Ovary (tissue), 7 donors: ENCODE measurements at regions not wholly inside any gene's neighbourhood (a gene's known extent, or its start where the extent isn't known, plus 50 kb on each side); places are given as distances from the start of the nearest gene placed in this dataset.

Experiments used
- DNase-seq, 5 donors: peaks; one replicate each; pipeline ENCODE4 v3.0.0-alpha.2; 2019 to 2020
- H3K27ac ChIP-seq, 2 donors: fragments of 200-600 bp; one replicate each; pipeline versions ENCODE4 v1.5.1 to v1.8.0; 2019 to 2022
- H3K27me3 ChIP-seq: fragments of 200-600 bp; one replicate; pipeline ENCODE4 v1.8.0; 2022
- H3K36me3 ChIP-seq: fragments of 200-600 bp; sonication (generic); one replicate; pipeline ENCODE4 v1.5.1; 2019
- H3K4me1 ChIP-seq: one replicate; pipeline ENCODE4 v1.8.1; 2013; ENCODE audit warnings: mild to moderate bottlenecking, moderate library complexity; ENCODE audit not compliant: insufficient read depth
- H3K4me3 ChIP-seq: fragments of 200-600 bp; sonication (generic); one replicate; pipeline ENCODE4 v1.5.1; 2017
- H3K9me3 ChIP-seq, 2 donors: fragments of 200-600 bp in 1 of 2; sonication (generic) in 1 of 2; one replicate each; pipeline versions ENCODE4 v1.5.1 to v1.8.1; 2013 to 2019; ENCODE audit warnings: mild to moderate bottlenecking in 1 of 2, moderate library complexity in 1 of 2
- CTCF ChIP-seq, 3 donors: fragments of 450-650 bp in 2 of 3; fragments of 200-600 bp in 1 of 3; IDR thresholded peaks; one replicate each; pipeline versions ENCODE4 v1.5.1 to v1.8.0; 2016 to 2022; ENCODE audit warnings: antibody characterized with exemption in 3 of 3, mild to moderate bottlenecking in 1 of 3
- EP300 ChIP-seq: sonication (generic); formaldehyde crosslinking; IDR thresholded peaks from one replicate; pipeline ENCODE4 v1.6.1; 2017; ENCODE audit warnings: antibody characterized with exemption
- POLR2A ChIP-seq: fragments of 450-650 bp; IDR thresholded peaks from one replicate; pipeline ENCODE4 v1.6.1; 2017; ENCODE audit warnings: antibody characterized with exemption, mild to moderate bottlenecking, moderate library complexity
- WGBS, 3 donors: extraction: QIAGEN DNeasy Blood & Tissue Kit in 1 of 3; methylation state at CpG; one replicate each; pipeline versions ENCODE4 v1.1.5 to v1.1.7; 2013 to 2017; 5-methylcytosine and 5-hydroxymethylcytosine counted together
- intact Hi-C, 4 donors: fragments of 100-400 bp; cut with DNase I; formaldehyde crosslinking; loops; one replicate each; pipeline versions ENCODE4 v1.11.0 to v1.15.1; 2022 to 2023
- donor health status: DM: no; HTN: no; CAD: no; lungs with moderate emphysema.
- donor health status: DM: no; HTN: no; CAD: no.
- donor health status: Bipolar disorder and iron deficiency.
- donor health status: DM: no; HTN: no; CAD: no.
- donor health status: DM: yes; HTN: yes; CAD: no.

GRCh38 chr16:6016530-6017184, 919.1 kb upstream of the EEF2KMT start:
- no peaks in the 10 kb centered on the region for H3K36me3 ChIP-seq
- no peak overlapping the region for H3K4me3 ChIP-seq
- TF ChIP-seq EP300: no peak
- no peak for TF ChIP-seq CTCF (IDR thresholded peaks at IDR 0.05)
- no peak for TF ChIP-seq POLR2A
- no peak overlapping the region for H3K27ac ChIP-seq
- no peaks in the 10 kb centered on the region for H3K27me3 ChIP-seq
- no peak for DNase-seq
- WGBS, 3 donors: 7 to 15% (median 13%) methylated on average over 2 of the region's 2 CpGs
- peaks cover 0 to 3% of the 10 kb centered on the region in 2 donors for H3K9me3 ChIP-seq
- no peaks in the 10 kb centered on the region for H3K4me1 ChIP-seq
- intact Hi-C loops: no loop called here

- H3K4me3 ChIP-seq: no peak overlapping the region
- TF ChIP-seq CTCF (IDR thresholded peaks at IDR 0.05) (no peak), EP300 (no peak), POLR2A (no peak)
- no peaks in the 10 kb centered on the region for H3K27me3 ChIP-seq
- DNase-seq: no peak
- no peaks in the 10 kb centered on the region for H3K36me3 ChIP-seq
- H3K27ac ChIP-seq: no peak overlapping the region
- intact Hi-C loops: no loop called here
- H3K4me1 ChIP-seq: no peaks in the 10 kb centered on the region
- WGBS, 3 donors: 36 to 53% (median 40%) methylated on average over 1 of the region's 1 CpG
- no peaks in the 10 kb centered on the region for H3K9me3 ChIP-seq
These were observed 915.1 kb upstream of the EEF2KMT start for GRCh38 chr16:6012716-6013115.

- Histone ChIP-seq H3K4me3 (no peak overlapping the region), H3K27ac (no peak overlapping the region), H3K27me3 (no peaks in the 10 kb centered on the region), H3K4me1 (no peaks in the 10 kb centered on the region), H3K36me3 (no peaks in the 10 kb centered on the region), H3K9me3 (no peaks in the 10 kb centered on the region)
- WGBS, 3 donors: 52 to 63% (median 58%) methylated on average over 5 of the region's 5 CpGs
- TF ChIP-seq EP300: no peak
- no peak for TF ChIP-seq POLR2A
- no peak for DNase-seq
- intact Hi-C loops: no loop called here
These were observed 911.6 kb upstream of the EEF2KMT start for GRCh38 chr16:6009151-6009550.

- TF ChIP-seq POLR2A (no peak), CTCF (IDR thresholded peaks at IDR 0.05) (no peak), EP300 (no peak)
- WGBS, 3 donors: 26 to 30% (median 28%) methylated on average over 9 of the region's 9 CpGs
These were observed 911.1 kb upstream of the EEF2KMT start for GRCh38 chr16:6008670-6009069.

GRCh38 chr16:5993356-5993755, 895.8 kb upstream of the EEF2KMT start:
- Histone ChIP-seq H3K27ac (no peak overlapping the region), H3K4me1 (no peaks in the 10 kb centered on the region), H3K4me3 (no peak overlapping the region), H3K27me3 (no peaks in the 10 kb centered on the region), H3K36me3 (no peaks in the 10 kb centered on the region), H3K9me3 (no peaks in the 10 kb centered on the region)
- WGBS, 3 donors: 78 to 91% (median 84%) methylated on average over 2 of the region's 2 CpGs
- TF ChIP-seq POLR2A (no peak), CTCF (IDR thresholded peaks at IDR 0.05) (no peak), EP300 (no peak)
- intact Hi-C loops: no loop called here
- no peak for DNase-seq

More at GRCh38 chr16:6008670-6009069, 911.1 kb upstream of the EEF2KMT start:
- no peaks in the 10 kb centered on the region for H3K9me3 ChIP-seq
- no peak for DNase-seq
- intact Hi-C loops: no loop called here
- no peaks in the 10 kb centered on the region for H3K27me3 ChIP-seq
- H3K4me3 ChIP-seq: no peak overlapping the region
- no peaks in the 10 kb centered on the region for H3K36me3 ChIP-seq
- no peaks in the 10 kb centered on the region for H3K4me1 ChIP-seq
- H3K27ac ChIP-seq: no peak overlapping the region
